Endodermal cell (in vitro differentiated cells): ENCODE measurements at regions not wholly inside any gene's neighbourhood (a gene's known extent, or its start where the extent isn't known, plus 50 kb on each side); places are given as distances from the start of the nearest gene placed in this dataset.

Experiments
- DNase-seq: peaks from one replicate; pipeline ENCODE4 v3.0.0-alpha.2; 2017
- H3K27ac ChIP-seq: 2 replicates; pipeline ENCODE4 v1.5.1; 2013; ENCODE audit warnings: mild to moderate bottlenecking, low read depth, low read length, moderate library complexity
- H3K27me3 ChIP-seq: 2 replicates; pipeline ENCODE4 v1.6.1; 2013; ENCODE audit warnings: mild to moderate bottlenecking, low read length, moderate library complexity; ENCODE audit not compliant: insufficient read depth, control insufficient read depth, poor library complexity, severe bottlenecking
- H3K36me3 ChIP-seq: 2 replicates; pipeline ENCODE4 v1.7.0; 2013; ENCODE audit warnings: mild to moderate bottlenecking, low read length, moderate library complexity; ENCODE audit not compliant: control insufficient read depth, insufficient read depth
- H3K4me1 ChIP-seq: one replicate; pipeline ENCODE4 v1.7.0; 2013; ENCODE audit warnings: low read length; ENCODE audit not compliant: control insufficient read depth, insufficient read depth
- H3K4me3 ChIP-seq: 2 replicates; pipeline ENCODE4 v1.5.1; 2013; ENCODE audit warnings: mild to moderate bottlenecking, low read length, moderate library complexity
- H3K9ac ChIP-seq: 2 replicates; pipeline ENCODE4 v1.6.1; 2013; ENCODE audit warnings: mild to moderate bottlenecking, low read length, moderate library complexity; ENCODE audit not compliant: poor library complexity, severe bottlenecking; ENCODE audit errors: extremely low read depth
- H3K9me3 ChIP-seq: 2 replicates; pipeline ENCODE4 v1.6.1; 2013; ENCODE audit warnings: mild to moderate bottlenecking, low read length, moderate library complexity; ENCODE audit not compliant: control insufficient read depth
- H3K27ac Mint-ChIP-seq: 2 replicates; pipeline ENCODE4 v1.8.0; 2020; ENCODE audit warnings: mixed read lengths
- H3K27me3 Mint-ChIP-seq: 2 replicates; pipeline ENCODE4 v1.8.0; 2021; ENCODE audit warnings: mild to moderate bottlenecking, mixed read lengths; ENCODE audit not compliant: insufficient read depth
- H3K36me3 Mint-ChIP-seq: 2 replicates; pipeline ENCODE4 v1.8.0; 2020; ENCODE audit warnings: low read depth, mixed read lengths
- H3K4me1 Mint-ChIP-seq: 2 replicates; pipeline ENCODE4 v1.8.0; 2020; ENCODE audit warnings: mixed read lengths
- H3K4me3 Mint-ChIP-seq: 2 replicates; pipeline ENCODE4 v1.8.0; 2020; ENCODE audit warnings: mild to moderate bottlenecking, moderate library complexity, mixed read lengths
- H3K9me3 Mint-ChIP-seq: 2 replicates; pipeline ENCODE4 v1.8.0; 2020; ENCODE audit warnings: mild to moderate bottlenecking, mixed read lengths
- CTCF ChIP-seq: fragments of 200-600 bp; sonication (generic); conservative IDR thresholded peaks from 2 replicates; pipeline ENCODE4 v1.5.0; 2021; ENCODE audit warnings: antibody characterized with exemption, mild to moderate bottlenecking
- WGBS, 2 experiments: methylation state at CpG; one replicate each; pipeline versions ENCODE4 v1.1.5 to v1.1.7; 2013; ENCODE audit warnings: missing lambda C conversion rate in 2 of 2, mixed read lengths in 1 of 2; ENCODE audit not compliant: insufficient coverage in 1 of 2, insufficient read length in 1 of 2; 5-methylcytosine and 5-hydroxymethylcytosine counted together

GRCh38 chr3:146827836-146828235, 222.7 kb upstream of the PLSCR5 start:
- DNase-seq = no peak
- Histone ChIP-seq H3K4me3 (no peak overlapping the region), H3K9me3 (no peaks in the 10 kb centered on the region), H3K27ac (no peak overlapping the region), H3K9ac (no peak overlapping the region), H3K4me1 (no peaks in the 10 kb centered on the region), H3K27me3 (no peaks in the 10 kb centered on the region), H3K36me3 (no peaks in the 10 kb centered on the region)
- no peak overlapping the region for H3K4me3 Mint-ChIP-seq
- TF ChIP-seq CTCF = no peak
- H3K27ac Mint-ChIP-seq = no peak overlapping the region
- no CpG with 5 or more reads among the region's 1 CpG for WGBS, 2 experiments
- H3K9me3 Mint-ChIP-seq = no peaks in the 10 kb centered on the region
- no peaks in the 10 kb centered on the region for H3K27me3 Mint-ChIP-seq
- no peaks in the 10 kb centered on the region for H3K4me1 Mint-ChIP-seq
- H3K36me3 Mint-ChIP-seq = no peaks in the 10 kb centered on the region

DNA sequence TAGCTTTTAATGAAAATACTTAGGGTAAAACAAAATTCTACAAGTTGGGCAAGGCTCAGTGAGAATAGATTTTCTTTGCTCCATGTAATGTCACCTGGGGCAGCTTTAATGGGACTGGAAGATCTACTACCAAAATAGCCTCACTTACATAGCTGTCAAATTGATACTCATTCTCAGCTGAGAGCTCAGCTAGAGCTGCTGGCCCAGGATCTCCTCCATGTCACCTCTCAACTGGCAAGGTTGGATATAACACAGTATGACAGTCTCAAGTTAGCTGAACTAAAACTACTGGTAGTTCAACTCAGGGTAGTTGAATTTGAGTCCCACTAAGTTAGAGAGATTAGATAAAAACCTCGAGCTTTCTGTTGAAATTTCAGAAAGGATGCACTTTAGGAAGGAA, 218.5 kb upstream of the PLSCR5 start:
- no peaks in the 10 kb centered on the region for H3K27me3 Mint-ChIP-seq
- 57 to 90% methylated on average over 1 of the region's 1 CpG for WGBS, 2 experiments
- no peak overlapping the region for H3K27ac ChIP-seq

DNA sequence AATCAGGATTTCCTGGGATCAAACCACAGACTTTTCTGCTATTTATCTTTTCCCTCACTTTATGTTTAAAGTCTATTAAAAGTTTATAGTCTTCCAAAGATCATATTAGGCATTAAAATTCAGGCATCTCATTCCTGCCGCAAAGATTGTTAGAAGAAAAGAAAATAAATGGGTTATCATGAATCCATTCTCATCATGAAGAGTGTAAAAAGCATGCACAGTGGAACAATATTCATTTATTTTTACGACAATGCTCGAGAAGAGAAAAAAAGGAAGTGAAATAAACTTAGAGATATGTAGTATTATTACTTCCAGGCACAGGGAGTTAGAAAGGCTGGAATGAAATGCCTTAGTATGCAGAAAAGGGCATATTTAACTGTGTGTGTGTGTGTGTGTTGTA, 213.7 kb upstream of the PLSCR5 start:
- 95 to 100% methylated on average over 2 to 3 of the region's 3 CpGs for WGBS, 2 experiments
- Histone ChIP-seq H3K4me3 (no peak overlapping the region), H3K9me3 (no peaks in the 10 kb centered on the region), H3K27me3 (no peaks in the 10 kb centered on the region), H3K27ac (no peak overlapping the region), H3K4me1 (peaks cover 4% of the 10 kb centered on the region), H3K36me3 (no peaks in the 10 kb centered on the region), H3K9ac (no peak overlapping the region)
- Mint-ChIP-seq H3K9me3 (no peaks in the 10 kb centered on the region), H3K4me3 (no peak overlapping the region), H3K27ac (no peak overlapping the region), H3K36me3 (no peaks in the 10 kb centered on the region), H3K4me1 (peaks cover 7% of the 10 kb centered on the region), H3K27me3 (no peaks in the 10 kb centered on the region)
- DNase-seq = no peak
- no peak for TF ChIP-seq CTCF

More for the DNA sequence above, 218.5 kb upstream of the PLSCR5 start:
- H3K4me1 ChIP-seq = no peaks in the 10 kb centered on the region
- no peak overlapping the region for H3K9ac ChIP-seq
- no peaks in the 10 kb centered on the region for H3K36me3 Mint-ChIP-seq
- H3K27me3 ChIP-seq = no peaks in the 10 kb centered on the region
- H3K4me3 ChIP-seq = no peak overlapping the region
- peaks cover 5% of the 10 kb centered on the region for H3K4me1 Mint-ChIP-seq
- H3K9me3 ChIP-seq = no peaks in the 10 kb centered on the region
- no peaks in the 10 kb centered on the region for H3K9me3 Mint-ChIP-seq
- no peaks in the 10 kb centered on the region for H3K36me3 ChIP-seq
- H3K4me3 Mint-ChIP-seq = no peak overlapping the region
- no peak for DNase-seq
- TF ChIP-seq CTCF = no peak
- H3K27ac Mint-ChIP-seq = no peak overlapping the region
